Suprapubic skin (tissue), 4 donors: ENCODE measurements at regions not wholly inside any gene's neighbourhood (a gene's known extent, or its start where the extent isn't known, plus 50 kb on each side); places are given as distances from the start of the nearest gene placed in this dataset.

Experiments used
- DNase-seq, 2 donors: peaks; one replicate each; pipeline ENCODE4 v3.0.0-alpha.2; 2019; ENCODE audit warnings: low spot score in 2 of 2
- H3K27ac ChIP-seq: fragments of 200-600 bp; sonication (generic); one replicate; pipeline ENCODE4 v1.5.1; 2019
- H3K27me3 ChIP-seq: fragments of 200-600 bp; sonication (generic); one replicate; pipeline ENCODE4 v1.5.1; 2019
- H3K36me3 ChIP-seq: fragments of 200-600 bp; sonication (generic); one replicate; pipeline ENCODE4 v1.5.1; 2019
- H3K4me1 ChIP-seq: fragments of 200-600 bp; sonication (generic); one replicate; pipeline ENCODE4 v1.5.1; 2019
- H3K4me3 ChIP-seq: fragments of 200-600 bp; sonication (generic); one replicate; pipeline ENCODE4 v1.5.1; 2019; ENCODE audit warnings: mild to moderate bottlenecking
- H3K9me3 ChIP-seq: fragments of 200-600 bp; sonication (generic); one replicate; pipeline ENCODE4 v1.5.1; 2019
- EP300 ChIP-seq: sonication (generic); formaldehyde crosslinking; IDR thresholded peaks from one replicate; pipeline ENCODE4 v1.6.1; 2017; ENCODE audit warnings: antibody characterized with exemption
- POLR2A ChIP-seq, 2 donors: fragments of 450-650 bp; IDR thresholded peaks; one replicate each; pipeline ENCODE4 v1.6.1; 2017; ENCODE audit warnings: antibody characterized with exemption in 2 of 2, mild to moderate bottlenecking in 2 of 2, moderate library complexity in 2 of 2
- POLR2AphosphoS5 ChIP-seq, 3 donors: sonication (generic); formaldehyde crosslinking; IDR thresholded peaks; one replicate each; pipeline ENCODE4 v1.6.1; 2017; ENCODE audit warnings: antibody characterized with exemption in 3 of 3
- WGBS: methylation state at CpG from one replicate; pipeline ENCODE4 v1.1.5; 2018; 5-methylcytosine and 5-hydroxymethylcytosine counted together
- TF ChIP-seq, protein P1 (sequence below), 2 donors: fragments of 200-600 bp in 1 of 2; fragments of 450-650 bp in 1 of 2; sonication (generic) in 1 of 2; IDR thresholded peaks; one replicate each; pipeline ENCODE4 v1.5.1; 2016 to 2019; ENCODE audit warnings: antibody characterized with exemption in 2 of 2, mild to moderate bottlenecking in 1 of 2, moderate library complexity in 1 of 2

DNA sequence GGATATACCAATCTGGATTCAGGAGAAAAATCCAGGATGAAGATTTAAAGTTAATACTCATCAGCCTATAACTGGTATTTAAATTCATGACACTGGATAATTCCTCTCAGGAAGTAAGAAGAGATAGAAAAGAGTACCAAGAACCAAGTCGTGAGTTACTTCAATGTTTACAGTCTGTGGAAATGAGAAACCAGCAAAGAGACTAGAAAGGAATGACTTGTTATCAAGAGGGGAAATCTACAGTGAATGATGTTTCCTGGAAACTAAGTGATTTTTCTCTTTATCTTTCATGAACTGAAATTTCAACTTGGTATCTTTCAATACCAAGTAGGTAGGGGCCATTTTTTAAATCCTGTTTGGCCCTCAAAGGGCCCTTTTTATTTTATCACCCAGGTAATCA, 217.9 kb upstream of the AFF2 start:
- no peaks in the 10 kb centered on the region for H3K36me3 ChIP-seq
- DNase-seq: no peak
- H3K27ac ChIP-seq: no peak overlapping the region
- no peaks in the 10 kb centered on the region for H3K4me1 ChIP-seq
- TF ChIP-seq, protein P1, sequence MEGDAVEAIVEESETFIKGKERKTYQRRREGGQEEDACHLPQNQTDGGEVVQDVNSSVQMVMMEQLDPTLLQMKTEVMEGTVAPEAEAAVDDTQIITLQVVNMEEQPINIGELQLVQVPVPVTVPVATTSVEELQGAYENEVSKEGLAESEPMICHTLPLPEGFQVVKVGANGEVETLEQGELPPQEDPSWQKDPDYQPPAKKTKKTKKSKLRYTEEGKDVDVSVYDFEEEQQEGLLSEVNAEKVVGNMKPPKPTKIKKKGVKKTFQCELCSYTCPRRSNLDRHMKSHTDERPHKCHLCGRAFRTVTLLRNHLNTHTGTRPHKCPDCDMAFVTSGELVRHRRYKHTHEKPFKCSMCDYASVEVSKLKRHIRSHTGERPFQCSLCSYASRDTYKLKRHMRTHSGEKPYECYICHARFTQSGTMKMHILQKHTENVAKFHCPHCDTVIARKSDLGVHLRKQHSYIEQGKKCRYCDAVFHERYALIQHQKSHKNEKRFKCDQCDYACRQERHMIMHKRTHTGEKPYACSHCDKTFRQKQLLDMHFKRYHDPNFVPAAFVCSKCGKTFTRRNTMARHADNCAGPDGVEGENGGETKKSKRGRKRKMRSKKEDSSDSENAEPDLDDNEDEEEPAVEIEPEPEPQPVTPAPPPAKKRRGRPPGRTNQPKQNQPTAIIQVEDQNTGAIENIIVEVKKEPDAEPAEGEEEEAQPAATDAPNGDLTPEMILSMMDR (IDR thresholded peaks at IDR 0.05): no peak
- TF ChIP-seq POLR2A (IDR thresholded peaks at IDR 0.05) (no peak), EP300 (no peak), POLR2AphosphoS5 (IDR thresholded peaks at IDR 0.05) (no peak)
- WGBS: 42% methylated on average over 1 of the region's 1 CpG
- H3K27me3 ChIP-seq: no peaks in the 10 kb centered on the region
- no peaks in the 10 kb centered on the region for H3K9me3 ChIP-seq
- H3K4me3 ChIP-seq: no peak overlapping the region

DNA sequence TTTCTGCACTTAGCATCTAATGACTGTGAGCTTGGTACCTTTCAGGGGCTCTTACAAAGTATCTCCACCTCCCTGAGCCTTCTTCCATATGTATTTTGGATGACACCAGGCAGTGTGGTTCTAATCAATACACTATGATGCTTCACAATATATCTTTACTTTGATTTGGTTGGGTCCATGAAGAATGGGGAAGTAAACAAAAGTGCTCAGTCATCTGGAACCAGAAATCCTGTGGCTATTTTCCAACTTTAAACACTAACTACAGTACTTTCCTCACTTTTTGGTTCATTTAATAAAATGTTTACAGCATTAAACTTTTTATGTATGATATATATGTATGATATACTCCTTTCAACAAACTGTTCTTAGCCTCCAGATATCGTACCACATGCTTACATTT, 216.4 kb upstream of the AFF2 start:
- DNase-seq: no peak
- no peak overlapping the region for H3K27ac ChIP-seq
- no peak for TF ChIP-seq POLR2AphosphoS5 (IDR thresholded peaks at IDR 0.05)
- TF ChIP-seq EP300: no peak
- no peak for TF ChIP-seq POLR2A (IDR thresholded peaks at IDR 0.05)
- TF ChIP-seq, protein P1 (IDR thresholded peaks at IDR 0.05): no peak
- H3K4me3 ChIP-seq: no peak overlapping the region
- H3K27me3 ChIP-seq: no peaks in the 10 kb centered on the region
- H3K9me3 ChIP-seq: no peaks in the 10 kb centered on the region
- WGBS: 67% methylated on average over 1 of the region's 1 CpG
- no peaks in the 10 kb centered on the region for H3K4me1 ChIP-seq
- no peaks in the 10 kb centered on the region for H3K36me3 ChIP-seq

DNA sequence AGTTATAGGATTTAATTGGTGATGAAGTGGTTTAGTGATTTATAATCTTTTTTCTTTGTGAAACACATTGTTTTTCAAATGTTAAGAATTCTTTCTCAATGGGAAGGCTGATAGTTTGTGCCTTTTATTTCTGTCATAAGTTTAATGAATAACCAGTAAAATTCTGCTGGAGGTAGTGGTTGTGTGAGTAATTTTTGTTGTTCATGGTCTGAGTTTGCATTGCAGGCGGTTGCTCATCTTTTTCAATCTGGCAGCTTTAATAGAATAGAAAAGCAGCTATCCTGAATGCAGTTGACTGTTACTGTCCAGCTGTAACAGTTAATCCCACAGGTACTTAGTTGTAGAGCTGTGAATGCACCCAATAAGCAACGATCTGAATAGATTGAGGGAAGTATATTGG, 215.6 kb upstream of the AFF2 start:
- DNase-seq: no peak
- Histone ChIP-seq H3K27ac (no peak overlapping the region), H3K4me1 (no peaks in the 10 kb centered on the region), H3K27me3 (no peaks in the 10 kb centered on the region), H3K4me3 (no peak overlapping the region), H3K36me3 (no peaks in the 10 kb centered on the region), H3K9me3 (no peaks in the 10 kb centered on the region)
- 71% methylated on average over 2 of the region's 2 CpGs for WGBS
- no peak for TF ChIP-seq POLR2AphosphoS5 (IDR thresholded peaks at IDR 0.05)
- no peak for TF ChIP-seq EP300
- no peak for TF ChIP-seq POLR2A (IDR thresholded peaks at IDR 0.05)
- TF ChIP-seq, protein P1 (IDR thresholded peaks at IDR 0.05): no peak

DNA sequence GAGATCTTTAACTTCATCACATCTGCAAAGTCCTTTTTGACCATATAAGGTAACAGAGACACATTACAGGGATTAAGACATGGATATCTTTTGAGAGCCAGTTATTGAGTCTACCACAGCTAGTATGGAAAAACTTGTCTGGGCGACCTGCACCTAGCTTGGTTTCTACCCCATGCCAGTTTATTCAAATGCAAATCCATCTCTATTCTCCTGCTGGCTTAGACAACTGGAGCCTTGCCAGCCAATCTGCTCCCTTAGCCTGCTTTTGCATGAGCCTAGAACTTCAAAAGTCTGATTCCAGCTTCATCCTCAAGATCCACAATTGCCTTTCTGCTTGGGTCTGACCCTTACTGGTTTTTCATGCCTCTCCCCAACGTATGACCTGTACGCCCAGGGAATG, 212.0 kb upstream of the AFF2 start:
- Histone ChIP-seq H3K36me3 (no peaks in the 10 kb centered on the region), H3K27ac (no peak overlapping the region), H3K27me3 (no peaks in the 10 kb centered on the region), H3K4me1 (no peaks in the 10 kb centered on the region), H3K9me3 (no peaks in the 10 kb centered on the region), H3K4me3 (no peak overlapping the region)
- TF ChIP-seq POLR2AphosphoS5 (IDR thresholded peaks at IDR 0.05) (no peak), EP300 (no peak), POLR2A (IDR thresholded peaks at IDR 0.05) (no peak)
- TF ChIP-seq, protein P1 (IDR thresholded peaks at IDR 0.05): no peak
- no peak for DNase-seq
- 77% methylated on average over 3 of the region's 3 CpGs for WGBS

DNA sequence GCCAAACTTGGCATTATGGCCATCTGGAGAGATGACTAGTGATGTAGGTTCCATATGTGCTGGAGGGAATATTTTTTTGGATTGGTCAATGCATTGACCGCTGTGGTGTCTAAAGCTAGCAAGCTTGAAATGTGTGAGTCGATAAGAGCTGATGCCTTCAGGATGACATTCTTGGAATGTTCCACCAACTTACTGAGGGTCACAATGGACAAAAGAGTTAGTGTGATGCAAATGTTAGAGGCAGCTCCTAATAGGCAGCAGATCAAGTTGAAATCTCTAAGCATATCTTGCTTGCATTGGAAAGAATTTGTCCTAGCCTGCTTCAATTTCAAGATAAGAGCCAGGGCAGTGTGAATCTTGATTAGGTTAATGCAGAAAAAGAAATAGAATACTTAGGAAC, 210.4 kb upstream of the AFF2 start:
- no peaks in the 10 kb centered on the region for H3K4me1 ChIP-seq
- H3K4me3 ChIP-seq: no peak overlapping the region
- no peaks in the 10 kb centered on the region for H3K9me3 ChIP-seq
- no peak for TF ChIP-seq EP300
- no peak for TF ChIP-seq POLR2AphosphoS5 (IDR thresholded peaks at IDR 0.05)
- no peak for TF ChIP-seq POLR2A (IDR thresholded peaks at IDR 0.05)
- TF ChIP-seq, protein P1 (IDR thresholded peaks at IDR 0.05): no peak
- WGBS: 74% methylated on average over 2 of the region's 2 CpGs
- H3K36me3 ChIP-seq: no peaks in the 10 kb centered on the region
- H3K27me3 ChIP-seq: no peaks in the 10 kb centered on the region
- no peak overlapping the region for H3K27ac ChIP-seq
- no peak for DNase-seq
